Body of pancreas (tissue), 4 donors: ENCODE measurements at regions not wholly inside any gene's neighbourhood (a gene's known extent, or its start where the extent isn't known, plus 50 kb on each side); places are given as distances from the start of the nearest gene placed in this dataset.

Source experiments
- ATAC-seq: fragments of 150-250 bp; one replicate; pipeline ENCODE4 v1.9.1; 2016
- DNase-seq, 4 donors: peaks; one replicate each; pipeline ENCODE4 v3.0.0-alpha.2; 2019
- H3K27ac ChIP-seq, 4 donors: fragments of 200-600 bp; sonication (generic); 1 replicate in 3 of 4; 2 replicates in 1 of 4; pipeline versions ENCODE4 v1.5.1 to v1.6.1; 2016 to 2019; ENCODE audit warnings: mild to moderate bottlenecking in 1 of 4, mixed read lengths in 1 of 4, moderate library complexity in 1 of 4
- H3K27me3 ChIP-seq, 2 donors: fragments of 200-600 bp; sonication (generic); one replicate each; pipeline ENCODE4 v1.6.0; 2016; ENCODE audit warnings: mild to moderate bottlenecking in 1 of 2
- H3K36me3 ChIP-seq, 2 donors: fragments of 200-600 bp; sonication (generic); replicated peaks in 1 of 2; 2 replicates each; pipeline ENCODE4 v1.5.1; 2016; ENCODE audit warnings: low read depth in 2 of 2; ENCODE audit not compliant: insufficient read depth in 1 of 2
- H3K4me1 ChIP-seq: fragments of 200-600 bp; sonication (generic); one replicate; pipeline ENCODE4 v1.6.0; 2016
- H3K4me3 ChIP-seq, 2 donors: fragments of 200-600 bp; sonication (generic); 1 replicate in 1 of 2; 2 replicates in 1 of 2; pipeline ENCODE4 v1.5.1; 2016 to 2019
- H3K9me3 ChIP-seq, 3 donors: fragments of 200-600 bp; sonication (generic); 1 replicate in 2 of 3; 2 replicates in 1 of 3; pipeline ENCODE4 v1.5.1; 2016
- CTCF ChIP-seq, 7 experiments: fragments of 450-650 bp in 4 of 7; fragments of 200-600 bp in 3 of 7; sonication (generic) in 3 of 7; IDR thresholded peaks; one replicate each; pipeline ENCODE4 v1.5.1; 2016 to 2019; ENCODE audit warnings: antibody characterized with exemption in 7 of 7
- POLR2A ChIP-seq, 3 donors: fragments of 450-650 bp; IDR thresholded peaks; one replicate each; pipeline ENCODE4 v1.6.1; 2016; ENCODE audit warnings: antibody characterized with exemption in 3 of 3, mild to moderate bottlenecking in 2 of 3
- WGBS, 2 donors: methylation state at CpG; one replicate each; pipeline ENCODE4 v1.1.5; 2017; 5-methylcytosine and 5-hydroxymethylcytosine counted together
- intact Hi-C: fragments of 100-400 bp; cut with DNase I; formaldehyde crosslinking; loops from one replicate; pipeline ENCODE4 v1.15.1; 2023

DNA sequence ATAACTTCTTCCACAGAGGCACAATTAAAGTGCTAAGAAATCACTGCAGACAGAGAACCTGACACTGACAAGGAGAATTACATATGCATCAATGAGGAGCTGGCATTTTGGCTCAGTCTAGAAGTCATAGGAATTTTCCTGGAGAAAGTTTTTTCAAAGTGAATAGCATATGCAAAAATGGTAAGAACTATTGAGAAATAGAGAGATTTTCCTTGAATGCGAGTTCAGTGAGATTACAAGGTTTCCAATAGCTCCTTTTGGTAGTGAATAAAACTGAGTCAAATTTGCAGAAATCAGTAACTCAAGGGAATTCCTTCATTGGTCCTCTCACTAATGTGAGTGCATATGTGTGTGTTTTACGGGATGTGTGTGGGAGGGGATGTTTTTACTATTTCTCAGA is 557.5 kb downstream of the PPARGC1A start:
- TF ChIP-seq POLR2A (IDR thresholded peaks at IDR 0.05) = no peak
- no peak for TF ChIP-seq CTCF (IDR thresholded peaks at IDR 0.05)
- Histone ChIP-seq H3K27me3 (no peaks in the 10 kb centered on the region), H3K9me3 (no peaks in the 10 kb centered on the region), H3K36me3 (no peaks in the 10 kb centered on the region), H3K4me1 (no peaks in the 10 kb centered on the region), H3K4me3 (no peak overlapping the region), H3K27ac (no peak overlapping the region)
- ATAC-seq = no peak
- WGBS, 2 donors = 65 to 75% methylated on average over 2 of the region's 2 CpGs
- DNase-seq = no peak
- intact Hi-C loops = no loop called here

GRCh38 chr4:23327120-23327519 is 562.7 kb downstream of the PPARGC1A start:
- ATAC-seq (no peak), DNase-seq (no peak)
- no peak overlapping the region for H3K4me3 ChIP-seq
- TF ChIP-seq POLR2A (IDR thresholded peaks at IDR 0.05) (no peak), CTCF (IDR thresholded peaks at IDR 0.05) (no peak)
- whole genome bisulfite sequencing, 2 donors = 55 to 81% methylated on average over 1 of the region's 1 CpG
- no peak overlapping the region for H3K27ac ChIP-seq
- intact Hi-C loops = no loop called here
- no peaks in the 10 kb centered on the region for H3K27me3 ChIP-seq
- H3K9me3 ChIP-seq = no peaks in the 10 kb centered on the region
- H3K4me1 ChIP-seq = no peaks in the 10 kb centered on the region
- no peaks in the 10 kb centered on the region for H3K36me3 ChIP-seq

DNA sequence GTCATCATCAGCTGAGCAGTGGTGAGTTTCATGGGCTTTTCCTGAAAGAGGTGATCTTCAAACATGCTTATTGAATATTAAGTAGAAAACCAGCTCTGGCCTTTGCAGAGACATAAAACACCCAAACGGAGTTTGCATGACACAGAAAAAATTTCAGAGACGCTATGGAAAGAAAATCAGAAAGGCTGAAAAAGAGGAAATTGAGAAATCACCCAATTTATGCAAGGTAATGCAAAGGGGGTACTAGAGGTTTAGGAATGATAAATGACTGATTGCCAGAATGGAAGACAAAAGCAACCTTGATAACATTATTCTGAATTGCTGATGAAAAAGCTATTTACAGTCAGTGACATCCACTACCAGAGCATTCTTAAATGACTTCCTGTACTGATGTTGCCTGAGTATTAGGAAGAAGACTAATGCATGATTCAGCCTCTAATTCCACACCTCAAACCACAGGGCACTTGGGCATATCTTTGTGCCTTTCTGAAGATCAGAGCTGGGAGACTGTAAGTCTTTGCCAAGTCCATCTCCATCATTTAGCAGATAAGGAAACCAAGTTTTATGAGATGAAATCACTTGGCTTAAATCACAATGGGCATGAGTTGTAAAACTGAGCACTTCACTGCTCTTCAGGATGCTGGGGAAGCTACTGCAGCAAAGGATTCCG is 565.7 kb downstream of the PPARGC1A start:
- 23 to 35% methylated on average over 3 of the region's 3 CpGs for WGBS, 2 donors
- TF ChIP-seq POLR2A (IDR thresholded peaks at IDR 0.05) (no peak), CTCF (IDR thresholded peaks at IDR 0.05) (no peak)
- no peak overlapping the region for H3K4me3 ChIP-seq
- ATAC-seq (no peak), DNase-seq (no peak)
- H3K4me1 ChIP-seq = no peaks in the 10 kb centered on the region
- H3K27me3 ChIP-seq = no peaks in the 10 kb centered on the region
- intact Hi-C loops = no loop called here
- H3K27ac ChIP-seq = no peak overlapping the region
- no peaks in the 10 kb centered on the region for H3K36me3 ChIP-seq
- no peaks in the 10 kb centered on the region for H3K9me3 ChIP-seq

DNA sequence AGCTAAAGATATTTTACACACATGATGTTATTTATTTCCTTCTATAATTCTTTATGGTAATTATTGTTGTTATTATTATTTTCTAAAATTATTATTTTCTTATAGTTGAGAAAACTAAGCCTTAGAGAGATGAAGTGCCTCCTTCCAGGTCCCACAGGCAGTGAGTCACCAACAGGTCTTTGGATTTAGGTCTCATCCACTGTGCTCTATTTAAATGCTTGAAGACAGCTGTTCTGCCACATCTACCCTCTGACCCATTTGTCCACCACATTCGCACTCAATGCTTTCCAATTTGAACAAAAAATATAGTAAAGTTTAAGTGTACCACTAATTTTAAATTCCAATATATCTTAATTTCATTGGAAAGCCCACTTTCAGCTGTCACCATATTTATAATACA is 566.4 kb downstream of the PPARGC1A start:
- intact Hi-C loops = no loop called here

More for the DNA sequence above, 566.4 kb downstream of the PPARGC1A start:
- 86 to 96% methylated on average over 1 of the region's 1 CpG for WGBS, 2 donors
- Histone ChIP-seq H3K36me3 (no peaks in the 10 kb centered on the region), H3K4me1 (no peaks in the 10 kb centered on the region), H3K4me3 (no peak overlapping the region), H3K27ac (no peak overlapping the region), H3K9me3 (no peaks in the 10 kb centered on the region), H3K27me3 (no peaks in the 10 kb centered on the region)
- ATAC-seq (no peak), DNase-seq (no peak)
- TF ChIP-seq POLR2A (IDR thresholded peaks at IDR 0.05) = no peak
- no peak for TF ChIP-seq CTCF (IDR thresholded peaks at IDR 0.05)
